ENCODE measurements at regions not wholly inside any gene's neighbourhood (a gene's known extent, or its start where the extent isn't known, plus 50 kb on each side); places are given as distances from the start of the nearest gene placed in this dataset.

DNA sequence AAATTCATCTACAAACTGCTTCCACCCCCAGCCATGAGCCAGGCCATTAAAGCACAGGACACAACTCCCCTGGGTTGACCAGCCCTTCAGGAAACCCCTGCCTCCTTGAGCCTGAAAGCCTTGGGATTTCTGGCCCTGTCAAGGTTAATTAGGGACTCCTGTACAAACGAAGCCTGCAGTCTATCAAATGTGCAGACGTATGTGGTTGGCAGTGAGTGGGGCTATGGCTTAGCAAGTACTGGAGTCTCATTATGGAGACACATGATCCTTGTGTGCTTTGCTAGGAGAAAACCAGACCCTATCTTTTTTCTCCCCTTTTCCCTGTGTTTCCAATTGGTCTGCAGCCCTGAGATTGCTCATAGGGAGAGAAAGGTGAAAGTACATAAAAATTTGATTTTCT lies 588.3 kb upstream of the USP24 start:
- TF ChIP-seq, protein P1, sequence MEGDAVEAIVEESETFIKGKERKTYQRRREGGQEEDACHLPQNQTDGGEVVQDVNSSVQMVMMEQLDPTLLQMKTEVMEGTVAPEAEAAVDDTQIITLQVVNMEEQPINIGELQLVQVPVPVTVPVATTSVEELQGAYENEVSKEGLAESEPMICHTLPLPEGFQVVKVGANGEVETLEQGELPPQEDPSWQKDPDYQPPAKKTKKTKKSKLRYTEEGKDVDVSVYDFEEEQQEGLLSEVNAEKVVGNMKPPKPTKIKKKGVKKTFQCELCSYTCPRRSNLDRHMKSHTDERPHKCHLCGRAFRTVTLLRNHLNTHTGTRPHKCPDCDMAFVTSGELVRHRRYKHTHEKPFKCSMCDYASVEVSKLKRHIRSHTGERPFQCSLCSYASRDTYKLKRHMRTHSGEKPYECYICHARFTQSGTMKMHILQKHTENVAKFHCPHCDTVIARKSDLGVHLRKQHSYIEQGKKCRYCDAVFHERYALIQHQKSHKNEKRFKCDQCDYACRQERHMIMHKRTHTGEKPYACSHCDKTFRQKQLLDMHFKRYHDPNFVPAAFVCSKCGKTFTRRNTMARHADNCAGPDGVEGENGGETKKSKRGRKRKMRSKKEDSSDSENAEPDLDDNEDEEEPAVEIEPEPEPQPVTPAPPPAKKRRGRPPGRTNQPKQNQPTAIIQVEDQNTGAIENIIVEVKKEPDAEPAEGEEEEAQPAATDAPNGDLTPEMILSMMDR (conservative IDR thresholded peaks at IDR 0.05): no peak
- no peak for TF ChIP-seq EZH2 (IDR thresholded peaks at IDR 0.05; ENCODE audit: low read depth)
